ENCODE measurements at regions not wholly inside any gene's neighbourhood (a gene's known extent, or its start where the extent isn't known, plus 50 kb on each side); places are given as distances from the start of the nearest gene placed in this dataset.

DNA sequence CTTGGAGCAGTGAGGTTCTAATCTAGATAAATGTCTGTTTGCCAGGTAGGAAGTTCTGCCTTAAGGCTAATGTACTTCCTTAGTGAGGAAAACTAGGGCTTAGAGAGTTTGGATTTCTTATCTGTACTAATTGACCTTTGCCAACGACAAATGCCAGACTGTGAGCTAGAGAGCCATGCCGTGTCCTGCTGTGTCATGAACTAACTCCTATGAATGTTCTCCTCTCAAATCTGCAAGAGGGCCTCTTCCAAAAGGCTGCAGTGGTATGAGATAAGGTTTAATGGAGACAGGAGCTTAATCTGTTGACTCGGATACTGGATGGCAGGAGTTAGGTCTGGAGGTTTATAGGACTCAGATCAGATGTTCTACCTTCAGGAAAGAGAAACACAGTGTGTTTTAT is 524.9 kb downstream of the NTRK3 start:
- Histone ChIP-seq H3K27me3 (ENCODE audit: insufficient read depth, low read depth, low read length) (no peaks in the 10 kb centered on the region), H3K9me3 (ENCODE audit: low read length) (no peaks in the 10 kb centered on the region), H2AFZ (ENCODE audit: low read depth, low read length) (no peak overlapping the region), H3K27ac (ENCODE audit: low read length) (no peak overlapping the region), H3K36me3 (ENCODE audit: insufficient read depth, low read length) (no peaks in the 10 kb centered on the region), H3K9ac (ENCODE audit: low read length) (no peak overlapping the region), H3K4me3 (ENCODE audit: low read length) (no peak overlapping the region), H3F3A (ENCODE audit: insufficient read depth, low read length, poor library complexity, severe bottlenecking) (no peaks in the 10 kb centered on the region), H4K20me1 (ENCODE audit: insufficient read depth) (no peaks in the 10 kb centered on the region), H3K9me2 (ENCODE audit: insufficient read depth, low read length) (no peaks in the 10 kb centered on the region), H3K79me2 (replicated peaks; ENCODE audit: insufficient read depth, low read length) (no peaks in the 10 kb centered on the region), H3K4me2 (ENCODE audit: low read length) (no peak overlapping the region)
- TF ChIP-seq RAD21 (conservative IDR thresholded peaks at IDR 0.05) (no peak), CTCF (IDR thresholded peaks at IDR 0.05; ENCODE audit: poor library complexity, severe bottlenecking) (no peak), POLR2AphosphoS5 (IDR thresholded peaks at IDR 0.05) (no peak), TAF1 (IDR thresholded peaks at IDR 0.05; ENCODE audit: low read depth) (no peak), MXI1 (conservative IDR thresholded peaks at IDR 0.05; ENCODE audit: poor library complexity, severe bottlenecking) (no peak), EP300 (conservative IDR thresholded peaks at IDR 0.05; ENCODE audit: poor library complexity, severe bottlenecking) (no peak)
- TF ChIP-seq, protein P1, sequence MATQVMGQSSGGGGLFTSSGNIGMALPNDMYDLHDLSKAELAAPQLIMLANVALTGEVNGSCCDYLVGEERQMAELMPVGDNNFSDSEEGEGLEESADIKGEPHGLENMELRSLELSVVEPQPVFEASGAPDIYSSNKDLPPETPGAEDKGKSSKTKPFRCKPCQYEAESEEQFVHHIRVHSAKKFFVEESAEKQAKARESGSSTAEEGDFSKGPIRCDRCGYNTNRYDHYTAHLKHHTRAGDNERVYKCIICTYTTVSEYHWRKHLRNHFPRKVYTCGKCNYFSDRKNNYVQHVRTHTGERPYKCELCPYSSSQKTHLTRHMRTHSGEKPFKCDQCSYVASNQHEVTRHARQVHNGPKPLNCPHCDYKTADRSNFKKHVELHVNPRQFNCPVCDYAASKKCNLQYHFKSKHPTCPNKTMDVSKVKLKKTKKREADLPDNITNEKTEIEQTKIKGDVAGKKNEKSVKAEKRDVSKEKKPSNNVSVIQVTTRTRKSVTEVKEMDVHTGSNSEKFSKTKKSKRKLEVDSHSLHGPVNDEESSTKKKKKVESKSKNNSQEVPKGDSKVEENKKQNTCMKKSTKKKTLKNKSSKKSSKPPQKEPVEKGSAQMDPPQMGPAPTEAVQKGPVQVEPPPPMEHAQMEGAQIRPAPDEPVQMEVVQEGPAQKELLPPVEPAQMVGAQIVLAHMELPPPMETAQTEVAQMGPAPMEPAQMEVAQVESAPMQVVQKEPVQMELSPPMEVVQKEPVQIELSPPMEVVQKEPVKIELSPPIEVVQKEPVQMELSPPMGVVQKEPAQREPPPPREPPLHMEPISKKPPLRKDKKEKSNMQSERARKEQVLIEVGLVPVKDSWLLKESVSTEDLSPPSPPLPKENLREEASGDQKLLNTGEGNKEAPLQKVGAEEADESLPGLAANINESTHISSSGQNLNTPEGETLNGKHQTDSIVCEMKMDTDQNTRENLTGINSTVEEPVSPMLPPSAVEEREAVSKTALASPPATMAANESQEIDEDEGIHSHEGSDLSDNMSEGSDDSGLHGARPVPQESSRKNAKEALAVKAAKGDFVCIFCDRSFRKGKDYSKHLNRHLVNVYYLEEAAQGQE (IDR thresholded peaks at IDR 0.05; ENCODE audit: borderline replicate concordance) = no peak

- Histone ChIP-seq H3K4me3 (ENCODE audit: low read length) (no peak overlapping the region), H3K9me2 (ENCODE audit: insufficient read depth, low read length) (no peaks in the 10 kb centered on the region), H3K4me2 (ENCODE audit: low read length) (no peak overlapping the region), H3K9me3 (ENCODE audit: low read length) (no peaks in the 10 kb centered on the region), H3K9ac (ENCODE audit: low read length) (no peak overlapping the region), H3K36me3 (ENCODE audit: insufficient read depth, low read length) (no peaks in the 10 kb centered on the region), H3K27ac (ENCODE audit: low read length) (no peak overlapping the region), H4K20me1 (ENCODE audit: insufficient read depth) (no peaks in the 10 kb centered on the region), H3K27me3 (ENCODE audit: insufficient read depth, low read depth, low read length) (no peaks in the 10 kb centered on the region), H3K79me2 (replicated peaks; ENCODE audit: insufficient read depth, low read length) (no peaks in the 10 kb centered on the region), H2AFZ (ENCODE audit: low read depth, low read length) (no peak overlapping the region), H3F3A (ENCODE audit: insufficient read depth, low read length, poor library complexity, severe bottlenecking) (no peaks in the 10 kb centered on the region)
- TF ChIP-seq TAF1 (IDR thresholded peaks at IDR 0.05; ENCODE audit: low read depth) (no peak), EP300 (conservative IDR thresholded peaks at IDR 0.05; ENCODE audit: poor library complexity, severe bottlenecking) (no peak), MXI1 (conservative IDR thresholded peaks at IDR 0.05; ENCODE audit: poor library complexity, severe bottlenecking) (no peak), POLR2AphosphoS5 (IDR thresholded peaks at IDR 0.05) (no peak), SMC3 (conservative IDR thresholded peaks at IDR 0.05; ENCODE audit: poor library complexity) (no peak), EZH2 (IDR thresholded peaks at IDR 0.05; ENCODE audit: borderline replicate concordance, insufficient read depth, low read length, poor library complexity, severe bottlenecking) (no peak), RAD21 (conservative IDR thresholded peaks at IDR 0.05) (no peak), CTCF (IDR thresholded peaks at IDR 0.05; ENCODE audit: poor library complexity, severe bottlenecking) (no peak)
- TF ChIP-seq, protein P1 (IDR thresholded peaks at IDR 0.05; ENCODE audit: borderline replicate concordance) = no peak
These were observed 525.8 kb downstream of the NTRK3 start for GRCh38 chr15:87730706-87731105.

All from neural cell (in vitro differentiated cells).